ENCODE measurements at regions not wholly inside any gene's neighbourhood (a gene's known extent, or its start where the extent isn't known, plus 50 kb on each side); places are given as distances from the start of the nearest gene placed in this dataset.

DNA sequence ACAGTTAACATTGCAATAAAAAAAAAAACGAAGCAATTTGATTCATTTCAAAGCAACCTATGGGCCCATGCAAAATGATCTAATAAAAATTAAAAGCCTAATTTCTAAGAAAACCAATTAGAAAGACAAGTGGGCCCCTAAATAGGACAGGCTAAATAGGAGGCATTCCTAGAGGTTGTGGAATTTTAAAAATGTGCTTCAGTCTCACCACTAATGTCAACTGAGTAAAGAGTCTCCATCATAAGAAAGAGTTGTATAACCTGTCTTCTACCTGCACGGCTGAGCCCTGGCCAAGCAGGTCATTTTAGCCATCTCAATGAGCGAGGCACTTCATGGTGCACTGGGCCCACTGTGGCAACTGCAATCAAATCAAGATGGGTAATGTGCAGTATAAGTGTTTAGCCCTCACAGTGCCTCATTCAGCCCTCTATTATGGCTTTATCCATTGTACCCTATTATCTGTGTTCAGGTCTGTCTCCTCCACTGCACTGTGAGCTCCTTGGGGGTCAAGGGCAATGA is 76.4 kb downstream of the PRSS23 start:
- TF ChIP-seq YY1 (IDR thresholded peaks at IDR 0.05; ENCODE audit: insufficient read depth, insufficient read length) (no peak), SUZ12 (IDR thresholded peaks at IDR 0.05; ENCODE audit: extremely low read depth, insufficient read depth, insufficient read length) (no peak)
